ENCODE measurements at regions not wholly inside any gene's neighbourhood (a gene's known extent, or its start where the extent isn't known, plus 50 kb on each side); places are given as distances from the start of the nearest gene placed in this dataset.

DNA sequence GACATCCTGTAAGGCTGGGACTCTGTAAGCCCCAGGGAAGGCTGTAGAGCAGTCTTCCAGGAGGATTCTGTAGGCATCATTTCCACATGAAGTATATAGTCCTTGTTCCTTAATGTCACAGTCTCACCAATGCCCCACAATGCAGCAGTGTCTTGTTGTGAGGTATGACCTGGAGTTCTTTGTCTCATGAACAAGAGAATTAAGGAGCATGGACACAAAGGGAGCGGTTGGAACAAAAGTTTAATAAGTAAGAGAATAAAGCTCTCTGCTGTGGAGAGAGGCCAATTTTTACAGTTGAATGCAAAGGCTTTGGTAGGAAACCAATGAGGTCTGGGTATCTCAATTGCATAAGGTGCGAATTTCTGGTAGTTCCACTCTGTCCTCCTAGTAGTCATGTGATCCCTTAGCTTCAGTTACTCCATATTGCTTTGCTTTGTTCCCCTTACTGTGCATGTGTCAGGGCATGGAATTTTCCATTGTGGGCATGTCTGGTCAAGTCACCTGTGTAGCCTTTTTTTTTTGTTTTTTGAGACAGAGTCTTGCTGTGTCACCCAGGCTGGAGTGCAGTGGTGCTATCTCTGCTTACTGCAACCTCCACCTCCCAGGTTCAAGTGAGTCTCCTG lies 124.3 kb upstream of the TMTC4 start:
- Histone ChIP-seq H4K8ac (ENCODE audit: low read depth in 2 of 2, low read length in 2 of 2) (no peak overlapping the region), H4K5ac (ENCODE audit: low read depth, low read length) (no peak overlapping the region), H3K4ac (ENCODE audit: low read depth, low read length) (no peak overlapping the region), H2AFZ (replicated peaks; ENCODE audit: low read length, poor library complexity) (no peak overlapping the region), H3K56ac (ENCODE audit: extremely low read depth, insufficient read depth, low read length) (no peak overlapping the region), H2AK9ac (replicated peaks; ENCODE audit: low read depth, low read length, poor library complexity) (no peak overlapping the region), H3K23ac (ENCODE audit: low read depth, low read length) (no peak overlapping the region), H2BK20ac (ENCODE audit: low read depth, low read length) (no peak overlapping the region), H3K4me1 (ENCODE audit: control insufficient read depth, insufficient read depth, low read length) (no peaks in the 10 kb centered on the region), H3K4me2 (ENCODE audit: low read depth, low read length) (no peak overlapping the region), H3K4me3 (ENCODE audit: insufficient read depth, low read depth, low read length) (no peak overlapping the region), H2AK5ac (ENCODE audit: low read depth, low read length) (no peak overlapping the region), H3K27ac (ENCODE audit: insufficient read depth, low read length) (no peak overlapping the region), H3K9me3 (ENCODE audit: control insufficient read depth, insufficient read depth, low read length) (0 out of 2 replicates have a peak, but pooled peaks cover 4% of the 10 kb centered on the region), H3K9me1 (ENCODE audit: insufficient read depth, low read length) (no peaks in the 10 kb centered on the region), H3K79me1 (ENCODE audit: low read depth in 1 of 2, low read length in 2 of 2) (no peaks in the 10 kb centered on the region), H4K20me1 (ENCODE audit: insufficient read depth, low read length) (no peaks in the 10 kb centered on the region), H2BK5ac (ENCODE audit: low read depth, low read length, poor library complexity, severe bottlenecking) (no peak overlapping the region), H4K91ac (ENCODE audit: insufficient read depth, low read depth, low read length) (no peak overlapping the region), H2BK15ac (ENCODE audit: low read depth, low read length) (no peak overlapping the region), H2BK120ac (ENCODE audit: low read depth, low read length) (no peak overlapping the region), H3K27me3 (ENCODE audit: control insufficient read depth, insufficient read depth, low read length) (no peaks in the 10 kb centered on the region), H3K18ac (ENCODE audit: low read depth, low read length) (no peak overlapping the region), H3K9ac (ENCODE audit: low read depth, low read length) (no peak overlapping the region), H3K14ac (replicated peaks; ENCODE audit: low read depth, low read length) (no peak overlapping the region), H3K36me3 (ENCODE audit: control insufficient read depth, insufficient read depth, low read length) (no peaks in the 10 kb centered on the region)
- BruUV-seq (replicated peaks) = no TSS peak
- no CpG with 5 or more reads among the region's 2 CpGs for WGBS, 2 experiments (ENCODE audit: extremely low coverage in 2 of 2, insufficient read length in 1 of 2)
- ATAC-seq (ENCODE audit: low read depth) (no peak), DNase-seq (no peak)
- in situ Hi-C loops (cut with MboI; ENCODE audit: low sequenced_read_pairs) (no loop called here), dilution Hi-C loops (cut with HindIII; ENCODE audit: low sequenced_read_pairs, unreplicated experiment) (no loop called here), intact Hi-C loops (cut with micrococcal nuclease) (no loop called here)
- POLR2A ChIA-PET (ENCODE audit: unreplicated experiment) = no interaction called here
- no peak for TF ChIP-seq RCOR1 (IDR thresholded peaks at IDR 0.05; ENCODE audit: insufficient replicate concordance, low read length)
- TF ChIP-seq CHD1 (IDR thresholded peaks at IDR 0.05; ENCODE audit: low read depth, low read length) = no peak
- no peak for TF ChIP-seq MXI1 (IDR thresholded peaks at IDR 0.05; ENCODE audit: borderline replicate concordance, low read depth, low read length)
- no peak for TF ChIP-seq POLR2A (IDR thresholded peaks at IDR 0.05; ENCODE audit: low read depth, low read length)
- no peak for TF ChIP-seq FOS (IDR thresholded peaks at IDR 0.05; ENCODE audit: low read depth, low read length)
- no peak for TF ChIP-seq SMC3 (IDR thresholded peaks at IDR 0.05; ENCODE audit: low read depth, low read length)
- no peak for TF ChIP-seq NFE2L2 (IDR thresholded peaks at IDR 0.05; ENCODE audit: low read depth, low read length)
- no peak for TF ChIP-seq RFX5 (IDR thresholded peaks at IDR 0.05; ENCODE audit: low read depth, low read length)
- CTCF ChIA-PET = interaction anchor here (0.6 kb wide), 1 partner anchor 36 kb away, joined by 5 read pairs; no protein-coding TSS in a partner anchor
